ENCODE measurements at regions not wholly inside any gene's neighbourhood (a gene's known extent, or its start where the extent isn't known, plus 50 kb on each side); places are given as distances from the start of the nearest gene placed in this dataset.

DNA sequence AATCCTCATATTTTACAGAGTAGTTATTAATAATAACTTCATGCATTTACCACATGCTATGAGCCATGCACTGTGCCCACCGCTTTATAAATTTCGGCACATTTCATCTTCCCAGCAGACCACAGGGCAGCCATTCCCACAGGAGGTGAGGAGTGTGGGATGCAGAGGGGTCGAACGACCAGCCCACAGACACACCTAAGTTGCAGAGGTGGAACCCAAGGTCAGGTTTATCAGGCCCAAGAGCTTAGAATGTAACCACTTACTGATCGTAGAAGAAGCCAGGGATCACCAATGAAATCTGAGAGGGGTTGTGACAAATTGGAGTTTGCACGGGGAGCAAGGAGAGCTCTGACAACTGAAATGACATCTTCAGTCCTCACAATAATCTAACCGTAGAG is 303.0 kb upstream of the MSX2 start:
- Histone ChIP-seq H3K27me3 (ENCODE audit: insufficient read depth, poor library complexity, severe bottlenecking) (no peaks in the 10 kb centered on the region), H3K4me3 (replicated peaks; ENCODE audit: insufficient read depth, low read length) (no peak overlapping the region), H3K27ac (replicated peaks) (no peak overlapping the region)
- DNase-seq (ENCODE audit: low read depth in 1 of 2, low spot score in 1 of 2), result no peak
- TF ChIP-seq POLR2AphosphoS5 (IDR thresholded peaks at IDR 0.05; ENCODE audit: low read depth) (no peak), GABPA (IDR thresholded peaks at IDR 0.05; ENCODE audit: low read depth) (no peak), SPI1 (IDR thresholded peaks at IDR 0.05; ENCODE audit: borderline replicate concordance, low read depth) (no peak)
- TF ChIP-seq, protein P1, sequence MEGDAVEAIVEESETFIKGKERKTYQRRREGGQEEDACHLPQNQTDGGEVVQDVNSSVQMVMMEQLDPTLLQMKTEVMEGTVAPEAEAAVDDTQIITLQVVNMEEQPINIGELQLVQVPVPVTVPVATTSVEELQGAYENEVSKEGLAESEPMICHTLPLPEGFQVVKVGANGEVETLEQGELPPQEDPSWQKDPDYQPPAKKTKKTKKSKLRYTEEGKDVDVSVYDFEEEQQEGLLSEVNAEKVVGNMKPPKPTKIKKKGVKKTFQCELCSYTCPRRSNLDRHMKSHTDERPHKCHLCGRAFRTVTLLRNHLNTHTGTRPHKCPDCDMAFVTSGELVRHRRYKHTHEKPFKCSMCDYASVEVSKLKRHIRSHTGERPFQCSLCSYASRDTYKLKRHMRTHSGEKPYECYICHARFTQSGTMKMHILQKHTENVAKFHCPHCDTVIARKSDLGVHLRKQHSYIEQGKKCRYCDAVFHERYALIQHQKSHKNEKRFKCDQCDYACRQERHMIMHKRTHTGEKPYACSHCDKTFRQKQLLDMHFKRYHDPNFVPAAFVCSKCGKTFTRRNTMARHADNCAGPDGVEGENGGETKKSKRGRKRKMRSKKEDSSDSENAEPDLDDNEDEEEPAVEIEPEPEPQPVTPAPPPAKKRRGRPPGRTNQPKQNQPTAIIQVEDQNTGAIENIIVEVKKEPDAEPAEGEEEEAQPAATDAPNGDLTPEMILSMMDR (IDR thresholded peaks at IDR 0.05; ENCODE audit: insufficient read depth, low read length), result no peak
- TF ChIP-seq, protein P2, sequence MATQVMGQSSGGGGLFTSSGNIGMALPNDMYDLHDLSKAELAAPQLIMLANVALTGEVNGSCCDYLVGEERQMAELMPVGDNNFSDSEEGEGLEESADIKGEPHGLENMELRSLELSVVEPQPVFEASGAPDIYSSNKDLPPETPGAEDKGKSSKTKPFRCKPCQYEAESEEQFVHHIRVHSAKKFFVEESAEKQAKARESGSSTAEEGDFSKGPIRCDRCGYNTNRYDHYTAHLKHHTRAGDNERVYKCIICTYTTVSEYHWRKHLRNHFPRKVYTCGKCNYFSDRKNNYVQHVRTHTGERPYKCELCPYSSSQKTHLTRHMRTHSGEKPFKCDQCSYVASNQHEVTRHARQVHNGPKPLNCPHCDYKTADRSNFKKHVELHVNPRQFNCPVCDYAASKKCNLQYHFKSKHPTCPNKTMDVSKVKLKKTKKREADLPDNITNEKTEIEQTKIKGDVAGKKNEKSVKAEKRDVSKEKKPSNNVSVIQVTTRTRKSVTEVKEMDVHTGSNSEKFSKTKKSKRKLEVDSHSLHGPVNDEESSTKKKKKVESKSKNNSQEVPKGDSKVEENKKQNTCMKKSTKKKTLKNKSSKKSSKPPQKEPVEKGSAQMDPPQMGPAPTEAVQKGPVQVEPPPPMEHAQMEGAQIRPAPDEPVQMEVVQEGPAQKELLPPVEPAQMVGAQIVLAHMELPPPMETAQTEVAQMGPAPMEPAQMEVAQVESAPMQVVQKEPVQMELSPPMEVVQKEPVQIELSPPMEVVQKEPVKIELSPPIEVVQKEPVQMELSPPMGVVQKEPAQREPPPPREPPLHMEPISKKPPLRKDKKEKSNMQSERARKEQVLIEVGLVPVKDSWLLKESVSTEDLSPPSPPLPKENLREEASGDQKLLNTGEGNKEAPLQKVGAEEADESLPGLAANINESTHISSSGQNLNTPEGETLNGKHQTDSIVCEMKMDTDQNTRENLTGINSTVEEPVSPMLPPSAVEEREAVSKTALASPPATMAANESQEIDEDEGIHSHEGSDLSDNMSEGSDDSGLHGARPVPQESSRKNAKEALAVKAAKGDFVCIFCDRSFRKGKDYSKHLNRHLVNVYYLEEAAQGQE (IDR thresholded peaks at IDR 0.05; ENCODE audit: insufficient replicate concordance, low read depth), result no peak

GRCh38 chr5:174423558-174423957 is 300.8 kb upstream of the MSX2 start:
- H3K27ac ChIP-seq (replicated peaks), result no peak overlapping the region
- TF ChIP-seq SPI1 (IDR thresholded peaks at IDR 0.05; ENCODE audit: borderline replicate concordance, low read depth) (no peak), GABPA (IDR thresholded peaks at IDR 0.05; ENCODE audit: low read depth) (no peak), POLR2AphosphoS5 (IDR thresholded peaks at IDR 0.05; ENCODE audit: low read depth) (no peak)
- TF ChIP-seq, protein P2 (IDR thresholded peaks at IDR 0.05; ENCODE audit: insufficient replicate concordance, low read depth), result no peak
- peaks cover 3% of the 10 kb centered on the region for H3K27me3 ChIP-seq (ENCODE audit: insufficient read depth, poor library complexity, severe bottlenecking)
- no peak for DNase-seq (ENCODE audit: low read depth in 1 of 2, low spot score in 1 of 2)
- no peak overlapping the region for H3K4me3 ChIP-seq (replicated peaks; ENCODE audit: insufficient read depth, low read length)

- Histone ChIP-seq H3K4me3 (replicated peaks; ENCODE audit: insufficient read depth, low read length) (no peak overlapping the region), H3K27me3 (ENCODE audit: insufficient read depth, poor library complexity, severe bottlenecking) (peaks cover 3% of the 10 kb centered on the region), H3K27ac (replicated peaks) (no peak overlapping the region)
- no peak for DNase-seq (ENCODE audit: low read depth in 1 of 2, low spot score in 1 of 2)
- no peak for TF ChIP-seq SPI1 (IDR thresholded peaks at IDR 0.05; ENCODE audit: borderline replicate concordance, low read depth)
- TF ChIP-seq, protein P2 (IDR thresholded peaks at IDR 0.05; ENCODE audit: insufficient replicate concordance, low read depth), result no peak
- TF ChIP-seq, protein P1 (IDR thresholded peaks at IDR 0.05; ENCODE audit: insufficient read depth, low read length), result no peak
- TF ChIP-seq POLR2AphosphoS5 (IDR thresholded peaks at IDR 0.05; ENCODE audit: low read depth), result no peak
- no peak for TF ChIP-seq GABPA (IDR thresholded peaks at IDR 0.05; ENCODE audit: low read depth)
Measured at GRCh38 chr5:174424219-174425053, 299.9 kb upstream of the MSX2 start.
